ENCODE measurements at regions not wholly inside any gene's neighbourhood (a gene's known extent, or its start where the extent isn't known, plus 50 kb on each side); places are given as distances from the start of the nearest gene placed in this dataset.

GRCh38 chr14:98959410-98959809, 312.6 kb downstream of the BCL11B start:
- no peak for DNase-seq

- DNase-seq: no peak
These were observed 311.9 kb downstream of the BCL11B start for GRCh38 chr14:98959958-98960616.

DNA sequence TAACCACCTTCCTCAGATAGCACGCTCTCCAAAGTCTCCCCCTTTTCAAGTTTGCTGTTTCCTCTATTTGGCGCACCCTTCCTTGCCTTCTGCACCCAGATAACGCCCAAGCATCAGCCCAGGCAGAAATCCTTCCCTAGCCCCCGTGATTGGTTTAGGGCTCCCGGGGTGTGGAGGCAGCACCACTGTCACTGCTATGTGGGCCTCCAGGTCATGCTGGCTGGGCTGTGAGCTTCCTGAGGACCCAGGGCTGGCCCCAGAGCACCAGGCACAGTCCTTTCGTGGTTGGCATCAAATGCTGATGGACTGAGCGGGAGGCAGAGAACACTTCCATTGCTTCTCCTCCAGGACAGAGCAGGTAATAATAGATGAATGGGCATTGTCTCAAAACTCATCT, 311.4 kb downstream of the BCL11B start:
- DNase-seq: no peak

DNA sequence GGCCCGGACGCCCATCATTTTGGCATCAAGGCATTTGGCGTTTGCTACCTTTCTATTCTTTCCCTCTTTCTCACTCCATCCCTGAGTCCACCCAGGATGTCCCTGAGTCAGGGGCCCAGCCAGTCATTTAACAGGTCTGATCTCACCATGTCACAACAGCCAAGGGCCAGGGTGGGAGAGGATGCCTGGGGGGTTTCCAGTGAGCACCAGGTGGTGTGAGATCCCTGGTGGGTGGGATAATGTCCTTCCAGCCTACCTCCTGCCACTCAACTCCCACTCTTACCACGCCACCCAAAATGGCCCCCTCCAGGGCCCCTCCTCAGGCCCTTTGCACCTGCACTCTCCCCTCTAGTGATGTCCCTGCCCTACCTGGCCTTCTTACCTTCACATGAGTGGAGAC, 310.8 kb downstream of the BCL11B start:
- no peak for DNase-seq

DNA sequence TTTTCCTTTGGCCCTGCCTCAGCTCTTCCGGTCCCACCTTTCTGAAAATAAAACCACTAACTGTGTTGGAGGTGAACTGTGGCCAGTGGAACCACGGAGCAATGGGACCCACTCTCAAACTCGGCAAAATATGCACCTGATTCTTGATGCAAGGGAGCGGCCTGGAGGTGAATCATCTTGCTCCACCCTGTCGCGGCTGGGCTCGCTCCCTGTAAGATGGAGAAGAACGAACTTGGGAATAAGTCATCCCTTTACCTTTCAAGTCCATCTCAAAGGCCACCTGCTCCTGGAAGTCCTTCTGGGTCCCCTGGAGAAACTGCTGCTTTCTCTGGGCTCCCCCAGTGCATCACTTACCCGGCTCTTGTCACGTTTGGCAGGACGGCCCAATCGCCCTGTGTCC, 309.9 kb downstream of the BCL11B start:
- no peak for DNase-seq

GRCh38 chr14:98963610-98964009, 308.4 kb downstream of the BCL11B start:
- DNase-seq: no peak

- no peak for DNase-seq
These were observed 307.8 kb downstream of the BCL11B start for GRCh38 chr14:98964171-98964570.

DNA sequence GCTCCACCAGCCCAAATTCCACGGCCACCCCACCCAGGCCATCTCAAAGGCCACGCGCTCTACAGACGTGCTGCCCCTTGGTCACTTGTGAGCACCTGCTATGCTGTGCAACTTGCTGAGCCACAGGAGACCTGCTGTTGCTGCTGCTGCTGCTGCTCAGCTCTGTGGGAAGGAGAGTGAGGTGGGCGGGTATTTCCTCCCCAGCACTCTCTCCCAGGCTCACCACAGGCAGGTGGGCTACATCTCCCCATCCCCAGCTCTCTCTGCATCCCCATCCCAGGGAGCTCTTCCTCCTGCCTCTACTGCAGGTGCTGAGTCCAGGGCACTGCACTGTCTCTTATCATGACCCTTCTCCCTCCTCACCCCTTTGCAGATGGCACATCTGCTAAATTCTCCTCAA, 306.9 kb downstream of the BCL11B start:
- no peak for DNase-seq

DNA sequence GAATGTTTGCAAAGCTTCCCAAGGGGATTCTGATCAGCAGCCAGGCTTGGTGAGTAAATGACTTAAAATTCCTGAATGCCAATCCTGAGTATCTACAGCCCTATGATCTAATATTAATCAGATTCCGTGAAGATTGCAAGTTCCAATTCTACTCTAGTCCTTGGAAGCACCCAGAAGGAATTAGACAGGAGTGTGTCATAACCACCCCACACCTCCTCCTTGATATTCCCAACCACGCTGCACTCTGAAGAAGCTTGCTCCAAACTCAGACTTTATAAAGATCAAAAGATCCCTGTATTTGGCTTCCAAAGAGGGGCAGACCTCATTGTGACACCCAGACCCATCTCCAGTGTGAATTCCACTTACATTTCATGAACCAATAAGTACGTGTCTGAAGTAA, 306.0 kb downstream of the BCL11B start:
- DNase-seq: no peak

DNA sequence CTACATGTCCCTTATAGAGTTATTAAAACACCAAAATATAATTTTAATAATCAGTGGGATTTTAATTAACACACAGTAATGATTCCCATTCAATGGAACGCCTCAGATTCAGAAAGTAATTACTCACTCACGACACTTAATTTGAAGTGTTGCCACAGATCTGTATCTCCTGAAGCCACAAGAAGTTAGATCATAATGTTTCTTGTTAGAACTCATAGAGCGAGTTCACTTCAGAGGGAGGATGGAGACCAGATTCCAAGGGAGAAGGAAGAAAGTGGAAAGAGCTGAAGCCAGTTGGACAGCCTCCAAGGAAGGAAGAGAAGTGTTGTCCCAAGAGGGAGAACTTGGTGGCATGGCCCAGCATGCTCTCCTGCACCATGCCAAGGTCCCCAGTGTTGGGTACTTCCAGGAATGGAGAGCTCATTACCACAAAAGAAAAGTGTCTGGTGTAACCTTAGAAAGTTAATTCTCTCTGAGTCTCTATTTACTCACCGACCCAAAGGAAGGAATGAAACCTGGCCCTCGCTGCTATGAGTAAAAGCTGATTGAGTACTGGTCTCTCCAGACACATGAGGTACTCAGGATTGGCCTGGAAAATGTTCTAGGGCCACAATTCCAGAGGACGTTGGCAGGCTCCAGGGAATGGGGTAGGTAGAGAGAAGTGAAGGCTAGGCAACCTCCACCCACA, 305.4 kb downstream of the BCL11B start:
- no peak for DNase-seq

DNA sequence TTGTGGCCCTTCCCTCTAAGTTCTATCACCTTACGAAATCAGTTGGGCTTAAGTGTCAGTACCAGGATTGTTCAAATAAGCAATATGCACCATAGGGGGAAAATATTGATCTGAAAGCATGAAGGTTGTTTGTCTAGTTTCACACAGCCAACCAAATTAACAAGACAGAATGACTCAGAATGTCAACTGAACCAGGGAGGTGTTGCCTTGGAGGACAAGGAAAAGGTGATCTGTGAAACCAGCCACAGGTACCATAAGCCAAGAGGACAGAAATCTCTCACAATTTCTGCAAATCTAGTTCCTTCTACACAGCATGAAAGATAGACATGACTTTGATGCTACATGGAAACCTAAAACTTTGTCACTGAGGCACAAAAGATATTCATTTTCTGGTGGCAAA, 297.9 kb downstream of the BCL11B start:
- no peak for DNase-seq

GRCh38 chr14:98976271-98976670, 295.7 kb downstream of the BCL11B start:
- DNase-seq: no peak

GRCh38 chr14:98977451-98977850, 294.5 kb downstream of the BCL11B start:
- DNase-seq: no peak

DNA sequence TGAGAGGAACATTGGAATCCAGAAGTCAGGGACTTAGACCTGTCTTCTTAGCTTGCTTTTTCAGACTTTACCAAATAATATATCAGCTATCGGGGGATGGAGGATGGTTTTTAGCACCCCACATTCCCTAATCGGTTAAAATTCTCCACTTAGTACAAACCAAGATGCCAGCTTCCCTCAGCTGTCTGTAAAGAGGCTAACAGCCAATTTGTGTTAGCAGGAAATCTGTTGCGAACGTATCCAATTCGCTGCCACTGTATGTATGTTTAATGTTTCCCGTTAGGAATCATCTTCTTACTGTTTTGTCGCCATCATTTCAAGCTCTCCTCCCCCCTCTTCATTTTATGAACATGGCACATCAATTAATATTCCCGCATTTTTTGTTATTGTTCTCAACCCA, 289.0 kb downstream of the BCL11B start:
- DNase-seq: no peak

DNA sequence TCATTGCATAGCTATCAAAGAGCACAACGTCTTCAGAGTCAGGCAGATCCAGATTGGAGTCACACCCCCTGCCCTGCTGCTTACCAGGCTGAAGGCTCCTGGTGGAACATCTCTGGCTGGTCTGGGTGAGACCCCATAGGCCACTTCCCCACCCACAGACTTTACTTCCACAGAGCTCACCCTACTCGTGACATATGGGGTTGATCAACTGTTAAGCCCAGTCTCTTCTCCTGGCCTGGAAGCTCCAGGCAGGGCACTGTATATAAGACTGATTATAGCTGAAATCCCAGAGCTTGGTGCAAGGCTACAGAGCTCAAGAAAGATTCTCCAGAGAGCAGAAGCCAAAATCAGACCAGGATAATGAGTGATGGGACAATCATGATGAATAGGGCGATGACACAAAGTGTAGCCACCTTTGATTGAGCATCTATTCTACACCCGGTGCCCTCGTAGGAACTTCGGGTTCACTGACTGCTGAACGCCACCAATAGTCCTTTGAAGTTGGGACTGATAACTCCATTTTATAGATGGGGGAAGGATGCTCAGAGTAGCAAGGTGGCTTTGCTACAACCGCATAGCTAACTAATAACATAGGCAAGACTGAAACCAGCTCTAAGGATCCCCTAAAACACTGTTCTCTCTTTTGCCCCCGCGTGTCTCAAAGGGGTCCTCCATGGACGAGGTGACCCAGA, 287.8 kb downstream of the BCL11B start:
- no peak for DNase-seq

DNA sequence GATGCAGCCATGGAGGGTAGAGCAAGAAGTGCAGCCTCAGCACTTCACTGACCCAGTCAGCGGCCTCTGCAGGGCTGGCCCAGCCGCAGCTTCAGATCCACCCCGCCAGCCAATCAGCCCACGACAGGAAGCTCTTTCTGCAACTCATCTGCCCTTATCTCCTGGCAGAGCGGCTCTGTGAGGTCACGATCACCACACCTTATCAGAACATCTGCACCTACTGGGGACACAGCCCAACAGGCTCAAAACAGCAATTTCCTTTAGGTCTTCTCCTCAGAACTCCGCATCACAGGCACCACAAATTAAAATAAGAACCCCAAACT, 287.3 kb downstream of the BCL11B start:
- DNase-seq: no peak

- DNase-seq: no peak
These were observed 278.2 kb downstream of the BCL11B start for GRCh38 chr14:98993818-98994217.

- no peak for DNase-seq
These were observed 277.4 kb downstream of the BCL11B start for GRCh38 chr14:98994561-98994960.

DNA sequence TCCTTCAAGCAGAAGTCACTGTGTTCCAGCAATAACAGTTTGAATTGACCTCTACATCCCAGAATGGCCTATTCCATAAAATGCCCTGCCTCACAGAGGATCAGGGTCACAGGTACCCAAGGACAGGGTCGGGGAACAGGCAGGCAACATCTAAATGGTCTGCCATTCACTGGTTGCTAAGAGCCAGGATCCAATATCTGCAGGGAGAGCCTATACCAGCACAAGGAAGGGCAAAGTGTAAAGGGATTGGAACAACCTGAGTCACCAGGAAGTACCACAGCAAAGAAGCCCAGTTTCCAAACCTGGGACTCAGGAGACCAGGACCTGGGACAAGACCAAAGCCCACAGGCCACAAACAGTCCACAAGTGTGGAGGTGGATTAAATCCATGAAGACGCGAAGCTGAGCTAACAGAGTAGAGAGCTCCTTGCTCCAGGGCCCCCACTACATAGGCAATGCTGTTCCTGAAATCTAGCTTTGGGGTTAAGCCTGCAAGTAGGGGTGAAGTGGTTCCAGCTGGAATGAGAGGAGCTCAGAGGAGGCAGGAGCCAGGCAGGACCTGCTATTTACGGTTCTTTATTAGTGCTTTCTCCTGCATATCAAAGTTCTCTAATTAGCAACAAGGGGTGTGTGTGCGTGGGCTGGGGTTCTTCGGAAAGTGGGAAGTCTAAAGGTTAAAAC, 274.3 kb downstream of the BCL11B start:
- DNase-seq: no peak

DNA sequence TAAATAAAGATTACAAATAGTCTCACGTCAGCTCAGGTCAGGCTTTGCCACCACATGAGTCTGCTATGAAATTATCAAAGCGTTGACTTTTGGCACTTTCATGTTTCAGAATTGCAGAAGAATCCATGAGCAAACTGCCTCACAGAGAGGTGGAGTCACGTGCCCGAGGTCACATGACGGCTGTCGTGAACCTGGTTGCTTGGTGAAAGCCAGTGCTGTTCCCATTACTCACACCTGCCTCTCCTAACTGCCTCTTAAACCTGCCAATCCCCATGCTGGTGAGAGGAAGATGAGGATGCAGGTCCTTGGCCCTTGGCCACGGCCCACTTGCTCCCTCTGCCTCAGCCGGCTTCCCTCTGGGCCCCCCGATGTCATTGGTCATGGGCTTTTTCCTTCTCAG, 272.7 kb downstream of the BCL11B start:
- DNase-seq: no peak

DNA sequence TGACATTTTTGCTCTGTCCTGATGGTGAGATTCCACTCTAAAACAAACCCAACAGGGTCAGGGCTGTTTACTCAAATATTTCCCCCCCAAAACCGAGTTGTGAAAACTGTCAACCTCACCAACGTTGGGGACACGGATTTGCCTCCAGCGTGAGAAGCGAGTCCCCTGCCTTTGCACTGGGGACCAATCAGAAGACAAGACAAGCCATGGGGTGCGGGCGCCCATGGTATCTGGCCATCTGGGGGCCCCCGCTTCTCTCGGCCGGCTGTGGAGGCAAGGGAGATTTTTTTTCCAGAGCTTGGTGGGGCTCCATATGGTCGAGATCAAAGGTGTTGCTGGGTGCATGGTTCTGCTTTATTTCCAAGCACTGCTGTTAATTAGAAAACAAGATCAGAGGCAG, 272.1 kb downstream of the BCL11B start:
- DNase-seq: no peak

- no peak for DNase-seq
These were observed 270.8 kb downstream of the BCL11B start for GRCh38 chr14:99001241-99001640.

DNA sequence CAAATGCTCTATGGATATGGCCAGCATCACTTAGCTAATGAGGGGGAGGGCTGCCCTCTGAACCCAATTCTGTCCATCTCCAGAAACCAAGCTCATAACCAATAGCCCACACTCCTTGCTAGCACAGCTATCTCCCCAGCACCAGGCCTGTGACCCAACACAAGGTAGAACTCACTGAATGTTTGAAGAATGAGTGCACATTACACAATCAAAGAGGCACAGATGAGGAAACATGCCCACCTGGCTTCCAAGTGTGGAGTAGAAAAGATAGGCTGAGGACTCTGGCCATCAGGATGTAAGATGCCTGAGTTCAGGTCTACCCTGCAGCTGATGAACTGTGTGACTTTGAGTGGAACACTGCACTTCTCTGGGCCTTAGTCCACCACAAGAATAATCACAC, 268.4 kb downstream of the BCL11B start:
- no peak for DNase-seq

- DNase-seq: no peak
These were observed 267.9 kb downstream of the BCL11B start for GRCh38 chr14:99004112-99004511.

Data from SHP77 (cell line).